ENCODE measurements at regions not wholly inside any gene's neighbourhood (a gene's known extent, or its start where the extent isn't known, plus 50 kb on each side); places are given as distances from the start of the nearest gene placed in this dataset.

DNA sequence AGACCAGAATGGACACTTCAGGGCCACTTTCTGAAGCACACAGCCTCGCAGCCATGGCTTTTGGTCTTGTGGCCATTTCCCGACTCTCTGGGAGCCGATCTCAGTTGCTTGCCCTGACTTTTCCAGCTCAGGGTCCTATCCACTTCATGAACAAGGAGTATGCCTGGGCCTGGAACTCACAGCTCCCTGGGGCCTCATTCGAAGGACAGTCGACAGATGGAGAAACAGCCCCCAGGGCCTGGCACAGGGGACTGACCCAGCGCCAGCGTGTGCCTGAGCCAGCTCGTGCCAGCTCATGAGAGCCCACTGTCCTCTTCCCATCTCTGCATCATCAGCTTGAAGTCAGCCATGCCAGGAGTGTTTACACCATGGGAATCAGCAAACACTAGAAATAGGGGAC, 134.6 kb upstream of the GPC1 start:
- Histone ChIP-seq H3K9ac (ENCODE audit: low read length) (no peak overlapping the region), H3K27ac (ENCODE audit: low read length) (no peak overlapping the region), H3K4me1 (ENCODE audit: low read length) (no peaks in the 10 kb centered on the region), H2AFZ (ENCODE audit: low read length) (no peak overlapping the region), H3K36me3 (ENCODE audit: insufficient read depth, low read length) (no peaks in the 10 kb centered on the region), H3K27me3 (ENCODE audit: low read length) (no peaks in the 10 kb centered on the region), H3K79me2 (ENCODE audit: low read length) (no peaks in the 10 kb centered on the region), H3K4me2 (ENCODE audit: low read depth, low read length, poor library complexity, severe bottlenecking) (no peak overlapping the region), H3K4me3 (ENCODE audit: low read length) (no peak overlapping the region), H4K20me1 (ENCODE audit: insufficient read depth, low read depth, low read length) (no peaks in the 10 kb centered on the region), H3K9me3 (ENCODE audit: low read length) (no peaks in the 10 kb centered on the region), H3K9me2 (replicated peaks; ENCODE audit: insufficient read depth, low read length) (no peaks in the 10 kb centered on the region)
- no peak for DNase-seq

DNA sequence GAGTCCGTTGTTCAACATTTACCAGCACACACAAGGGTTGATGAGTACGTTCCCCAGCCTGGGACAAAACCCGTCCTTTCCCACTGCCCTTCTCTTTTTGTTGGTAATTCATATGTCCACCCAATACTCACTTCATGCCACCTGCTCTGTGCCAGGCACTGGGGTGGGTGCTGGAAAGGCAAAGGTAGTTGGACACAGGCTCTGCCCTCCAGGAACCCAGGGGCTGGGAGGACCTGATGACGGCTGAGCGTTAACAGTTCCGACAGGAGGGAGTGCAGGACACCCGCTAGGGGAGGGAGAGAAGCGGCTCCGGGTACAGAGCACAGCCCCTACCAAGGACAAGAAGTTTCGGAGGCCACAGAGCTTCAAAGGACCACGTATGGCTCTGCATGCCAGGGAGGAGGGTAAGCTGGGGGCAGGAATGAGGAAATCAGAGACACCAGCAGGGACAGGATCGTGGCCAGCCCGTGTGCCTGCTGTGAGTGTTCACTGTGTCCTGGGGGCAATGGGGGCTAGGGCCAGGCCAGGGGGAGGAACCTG, 134.1 kb upstream of the GPC1 start:
- Histone ChIP-seq H3K27me3 (ENCODE audit: low read length) (no peaks in the 10 kb centered on the region), H3K4me3 (ENCODE audit: low read length) (no peak overlapping the region), H2AFZ (ENCODE audit: low read length) (no peak overlapping the region), H3K4me2 (ENCODE audit: low read depth, low read length, poor library complexity, severe bottlenecking) (no peak overlapping the region), H3K27ac (ENCODE audit: low read length) (no peak overlapping the region), H3K9me2 (replicated peaks; ENCODE audit: insufficient read depth, low read length) (no peaks in the 10 kb centered on the region), H3K4me1 (ENCODE audit: low read length) (no peaks in the 10 kb centered on the region), H3K9me3 (ENCODE audit: low read length) (no peaks in the 10 kb centered on the region), H4K20me1 (ENCODE audit: insufficient read depth, low read depth, low read length) (no peaks in the 10 kb centered on the region), H3K36me3 (ENCODE audit: insufficient read depth, low read length) (no peaks in the 10 kb centered on the region), H3K79me2 (ENCODE audit: low read length) (no peaks in the 10 kb centered on the region), H3K9ac (ENCODE audit: low read length) (no peak overlapping the region)
- no peak for DNase-seq

DNA sequence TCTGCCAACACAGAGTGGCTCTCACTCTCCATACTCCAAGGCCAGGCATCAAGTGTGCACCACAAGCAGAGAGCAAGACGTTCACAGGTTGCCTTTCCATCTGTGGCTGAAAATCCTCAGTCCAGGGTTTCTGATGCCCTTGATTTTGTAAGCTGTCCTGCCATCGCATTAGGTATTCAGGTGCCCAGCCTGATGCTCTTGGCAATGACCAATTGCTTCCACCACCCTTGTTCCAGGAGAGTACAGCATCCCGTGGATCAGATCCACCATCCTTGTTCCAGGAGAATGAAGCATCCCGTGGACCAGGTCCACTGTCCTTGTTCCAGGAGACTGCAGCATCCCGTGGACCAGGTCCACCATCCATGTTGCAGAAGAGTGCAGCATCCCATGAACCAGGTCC, 133.4 kb upstream of the GPC1 start:
- no peak for DNase-seq
- H3K27me3 ChIP-seq (ENCODE audit: low read length), result no peaks in the 10 kb centered on the region

DNA sequence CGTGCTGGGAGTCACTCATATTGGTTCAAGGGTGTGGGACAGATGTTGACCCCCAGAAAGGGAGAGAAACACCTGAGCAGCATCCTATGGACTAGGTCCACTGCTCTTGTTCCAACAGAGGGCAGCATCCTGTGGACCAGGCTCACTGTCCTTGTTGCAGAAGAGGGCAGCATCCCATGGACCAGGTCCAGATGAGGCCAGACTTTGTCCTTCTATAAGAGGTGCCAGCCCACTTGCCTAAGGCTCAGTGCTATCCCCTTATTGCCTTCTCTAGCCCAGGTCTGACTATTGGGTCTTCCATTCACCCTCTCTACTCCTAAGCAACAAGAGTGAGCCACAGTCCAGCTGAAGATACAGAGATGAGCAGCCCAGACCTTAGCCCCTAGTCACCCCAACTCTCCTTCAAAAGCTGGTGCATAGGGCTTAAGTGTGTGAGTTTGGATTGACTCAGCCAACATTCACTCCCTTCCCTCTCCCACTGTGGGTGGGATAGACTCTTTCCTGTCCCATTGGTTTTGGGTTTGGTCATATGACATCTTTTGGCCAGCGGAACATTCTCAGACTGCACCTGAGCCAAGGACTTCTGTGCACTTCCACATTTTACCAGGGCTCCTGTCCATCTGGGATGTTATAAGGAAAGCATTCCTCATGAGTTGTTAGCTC, 132.4 kb upstream of the GPC1 start:
- no peaks in the 10 kb centered on the region for H3K9me3 ChIP-seq (ENCODE audit: low read length)
- H3K4me3 ChIP-seq (ENCODE audit: low read length), result no peak overlapping the region
- H3K9me2 ChIP-seq (replicated peaks; ENCODE audit: insufficient read depth, low read length), result no peaks in the 10 kb centered on the region
- no peak for DNase-seq
- H3K27me3 ChIP-seq (ENCODE audit: low read length), result no peaks in the 10 kb centered on the region
- H4K20me1 ChIP-seq (ENCODE audit: insufficient read depth, low read depth, low read length), result no peaks in the 10 kb centered on the region
- no peaks in the 10 kb centered on the region for H3K79me2 ChIP-seq (ENCODE audit: low read length)
- no peak overlapping the region for H2AFZ ChIP-seq (ENCODE audit: low read length)
- H3K27ac ChIP-seq (ENCODE audit: low read length), result no peak overlapping the region
- no peak overlapping the region for H3K4me2 ChIP-seq (ENCODE audit: low read depth, low read length, poor library complexity, severe bottlenecking)
- H3K9ac ChIP-seq (ENCODE audit: low read length), result no peak overlapping the region
- H3K4me1 ChIP-seq (ENCODE audit: low read length), result no peaks in the 10 kb centered on the region
- H3K36me3 ChIP-seq (ENCODE audit: insufficient read depth, low read length), result no peaks in the 10 kb centered on the region

More for the DNA sequence above, 133.4 kb upstream of the GPC1 start:
- Histone ChIP-seq H3K9me3 (ENCODE audit: low read length) (no peaks in the 10 kb centered on the region), H2AFZ (ENCODE audit: low read length) (no peak overlapping the region), H4K20me1 (ENCODE audit: insufficient read depth, low read depth, low read length) (no peaks in the 10 kb centered on the region), H3K9ac (ENCODE audit: low read length) (no peak overlapping the region), H3K4me3 (ENCODE audit: low read length) (no peak overlapping the region), H3K36me3 (ENCODE audit: insufficient read depth, low read length) (no peaks in the 10 kb centered on the region), H3K27ac (ENCODE audit: low read length) (no peak overlapping the region), H3K4me1 (ENCODE audit: low read length) (no peaks in the 10 kb centered on the region), H3K9me2 (replicated peaks; ENCODE audit: insufficient read depth, low read length) (no peaks in the 10 kb centered on the region), H3K4me2 (ENCODE audit: low read depth, low read length, poor library complexity, severe bottlenecking) (no peak overlapping the region), H3K79me2 (ENCODE audit: low read length) (no peaks in the 10 kb centered on the region)

DNA sequence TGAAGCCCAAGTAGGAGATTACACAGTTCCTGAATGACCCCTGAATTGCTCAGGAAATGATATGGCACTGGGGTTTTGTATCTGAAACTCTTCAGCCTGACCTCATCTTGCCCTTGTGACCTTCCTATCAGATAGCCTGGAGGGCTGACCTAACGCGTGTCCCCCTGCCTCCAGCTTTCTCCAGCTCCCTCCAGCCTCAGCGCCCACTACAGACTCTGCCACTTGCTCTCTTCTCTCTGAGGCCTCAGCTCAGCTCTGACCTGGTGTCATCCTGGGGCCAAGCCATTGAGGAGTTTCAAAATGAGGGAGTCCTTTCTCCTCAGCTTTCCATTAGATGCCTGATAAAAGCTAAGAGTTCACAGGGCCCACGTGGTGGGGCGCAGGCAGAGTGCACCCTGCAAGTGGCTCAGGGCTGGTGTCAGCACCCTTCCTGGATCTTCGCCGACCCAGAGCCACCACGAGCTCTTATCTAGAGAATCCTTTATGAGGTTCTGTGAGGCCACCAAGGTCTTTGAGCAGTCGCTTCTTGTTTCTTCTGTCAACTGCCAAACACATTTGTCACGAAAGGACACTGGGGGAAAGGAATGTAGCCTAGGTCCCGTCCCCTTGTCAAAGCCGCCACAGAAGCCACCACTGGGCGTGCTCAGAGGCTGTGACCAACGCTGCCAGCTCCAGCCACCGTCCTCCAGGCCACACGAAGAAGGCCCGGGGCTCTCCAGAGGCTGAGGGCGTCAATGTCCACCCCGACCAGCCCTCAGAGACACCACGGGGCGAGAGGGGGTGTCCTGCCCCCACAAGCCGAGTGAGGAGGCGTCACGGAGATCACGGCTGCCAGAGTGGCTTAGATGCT, 131.3 kb upstream of the GPC1 start:
- Histone ChIP-seq H4K20me1 (ENCODE audit: insufficient read depth, low read depth, low read length) (no peaks in the 10 kb centered on the region), H3K4me2 (ENCODE audit: low read depth, low read length, poor library complexity, severe bottlenecking) (no peak overlapping the region), H3K9ac (ENCODE audit: low read length) (no peak overlapping the region), H3K4me3 (ENCODE audit: low read length) (no peak overlapping the region), H3K4me1 (ENCODE audit: low read length) (no peaks in the 10 kb centered on the region), H3K9me2 (replicated peaks; ENCODE audit: insufficient read depth, low read length) (no peaks in the 10 kb centered on the region), H3K79me2 (ENCODE audit: low read length) (no peaks in the 10 kb centered on the region), H3K36me3 (ENCODE audit: insufficient read depth, low read length) (no peaks in the 10 kb centered on the region), H3K27ac (ENCODE audit: low read length) (no peak overlapping the region), H2AFZ (ENCODE audit: low read length) (no peak overlapping the region), H3K9me3 (ENCODE audit: low read length) (no peaks in the 10 kb centered on the region), H3K27me3 (ENCODE audit: low read length) (no peaks in the 10 kb centered on the region)
- DNase-seq, result no peak

DNA sequence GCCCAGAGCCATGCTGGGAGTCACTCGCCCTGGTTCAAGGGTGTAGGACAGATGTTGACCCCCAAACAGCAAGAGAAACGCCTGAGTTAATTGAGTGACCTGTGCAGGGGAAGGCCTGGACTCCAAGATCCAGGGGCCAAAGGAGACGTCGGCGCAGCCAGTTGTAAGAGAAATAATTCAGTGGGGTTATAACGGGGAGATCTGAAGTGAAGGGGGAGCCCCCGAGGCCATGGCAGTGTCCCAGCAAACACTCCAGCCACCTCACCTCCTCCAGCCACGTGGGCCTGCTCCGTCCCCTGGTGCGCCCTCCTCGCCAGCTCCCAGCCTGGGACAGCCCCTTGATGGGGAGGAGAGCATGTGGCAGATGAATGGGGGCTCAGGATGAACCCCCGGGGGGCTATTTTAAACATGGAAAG, 130.7 kb upstream of the GPC1 start:
- Histone ChIP-seq H3K79me2 (ENCODE audit: low read length) (no peaks in the 10 kb centered on the region), H3K9me3 (ENCODE audit: low read length) (no peaks in the 10 kb centered on the region), H3K27me3 (ENCODE audit: low read length) (no peaks in the 10 kb centered on the region), H3K9ac (ENCODE audit: low read length) (no peak overlapping the region), H3K9me2 (replicated peaks; ENCODE audit: insufficient read depth, low read length) (no peaks in the 10 kb centered on the region), H3K27ac (ENCODE audit: low read length) (no peak overlapping the region), H3K4me2 (ENCODE audit: low read depth, low read length, poor library complexity, severe bottlenecking) (no peak overlapping the region), H3K4me3 (ENCODE audit: low read length) (no peak overlapping the region), H3K36me3 (ENCODE audit: insufficient read depth, low read length) (no peaks in the 10 kb centered on the region), H2AFZ (ENCODE audit: low read length) (no peak overlapping the region), H3K4me1 (ENCODE audit: low read length) (no peaks in the 10 kb centered on the region), H4K20me1 (ENCODE audit: insufficient read depth, low read depth, low read length) (no peaks in the 10 kb centered on the region)
- no peak for DNase-seq

DNA sequence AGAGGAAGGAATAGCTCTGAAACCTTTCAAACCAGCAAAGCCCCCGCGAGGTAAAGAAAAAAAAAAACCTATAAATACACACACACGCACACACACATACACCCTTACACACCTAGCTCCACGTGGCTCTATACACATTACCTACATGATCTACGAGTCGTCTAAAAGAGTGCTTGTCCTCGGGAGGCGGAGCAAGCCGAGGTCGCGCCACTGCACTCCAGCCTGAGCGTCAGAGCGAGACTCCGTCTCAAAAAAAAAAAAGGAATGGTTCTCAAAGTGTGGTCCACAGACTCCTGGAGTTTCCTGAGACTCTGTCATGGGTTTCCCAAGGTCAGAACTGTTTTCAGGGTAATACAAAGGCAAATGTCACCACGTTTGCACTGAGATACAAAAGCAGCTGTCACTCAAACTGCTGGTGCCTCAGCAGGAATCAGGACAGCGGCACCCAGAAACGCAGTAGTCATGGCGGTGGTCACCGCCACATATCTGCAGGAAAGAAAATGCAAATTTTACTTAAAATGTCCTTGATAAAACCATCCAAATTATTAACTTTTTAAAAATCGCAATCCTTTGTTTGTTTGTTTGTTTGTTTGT, 130.0 kb upstream of the GPC1 start:
- no peaks in the 10 kb centered on the region for H3K27me3 ChIP-seq (ENCODE audit: low read length)
- no peaks in the 10 kb centered on the region for H3K9me3 ChIP-seq (ENCODE audit: low read length)
- no peaks in the 10 kb centered on the region for H3K4me1 ChIP-seq (ENCODE audit: low read length)
- H4K20me1 ChIP-seq (ENCODE audit: insufficient read depth, low read depth, low read length), result no peaks in the 10 kb centered on the region
- no peak overlapping the region for H3K9ac ChIP-seq (ENCODE audit: low read length)
- no peaks in the 10 kb centered on the region for H3K9me2 ChIP-seq (replicated peaks; ENCODE audit: insufficient read depth, low read length)
- H3K4me2 ChIP-seq (ENCODE audit: low read depth, low read length, poor library complexity, severe bottlenecking), result no peak overlapping the region
- no peak overlapping the region for H3K4me3 ChIP-seq (ENCODE audit: low read length)
- no peak for DNase-seq
- no peak overlapping the region for H3K27ac ChIP-seq (ENCODE audit: low read length)
- no peak overlapping the region for H2AFZ ChIP-seq (ENCODE audit: low read length)
- no peaks in the 10 kb centered on the region for H3K79me2 ChIP-seq (ENCODE audit: low read length)
- no peaks in the 10 kb centered on the region for H3K36me3 ChIP-seq (ENCODE audit: insufficient read depth, low read length)

DNA sequence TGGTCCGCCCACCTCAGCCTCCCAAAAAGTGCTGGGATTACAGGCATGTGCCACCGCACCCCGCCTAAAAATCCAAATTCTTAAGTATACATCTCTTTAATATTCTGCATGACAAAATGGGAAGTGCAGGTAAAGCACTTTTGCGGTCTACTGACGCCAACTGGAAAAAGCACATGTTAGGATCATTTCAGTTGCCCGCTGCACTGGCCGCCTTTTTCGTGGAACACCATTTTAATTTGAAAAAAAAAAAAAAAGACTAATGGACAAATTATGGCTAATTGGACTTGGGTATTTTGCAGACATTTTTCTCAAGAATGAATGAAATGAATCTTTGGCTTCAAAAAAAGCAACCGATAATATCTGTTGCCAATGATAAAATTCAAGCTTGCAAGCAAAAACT, 129.3 kb upstream of the GPC1 start:
- Histone ChIP-seq H3K79me2 (ENCODE audit: low read length) (no peaks in the 10 kb centered on the region), H3K27ac (ENCODE audit: low read length) (no peak overlapping the region), H3K9me3 (ENCODE audit: low read length) (no peaks in the 10 kb centered on the region), H3K36me3 (ENCODE audit: insufficient read depth, low read length) (no peaks in the 10 kb centered on the region), H3K9ac (ENCODE audit: low read length) (no peak overlapping the region), H3K4me2 (ENCODE audit: low read depth, low read length, poor library complexity, severe bottlenecking) (no peak overlapping the region), H4K20me1 (ENCODE audit: insufficient read depth, low read depth, low read length) (no peaks in the 10 kb centered on the region), H3K27me3 (ENCODE audit: low read length) (no peaks in the 10 kb centered on the region), H2AFZ (ENCODE audit: low read length) (no peak overlapping the region), H3K4me3 (ENCODE audit: low read length) (no peak overlapping the region), H3K4me1 (ENCODE audit: low read length) (no peaks in the 10 kb centered on the region), H3K9me2 (replicated peaks; ENCODE audit: insufficient read depth, low read length) (no peaks in the 10 kb centered on the region)
- DNase-seq, result no peak
